OCI-LY1 (cell line): ENCODE measurements at regions not wholly inside any gene's neighbourhood (a gene's known extent, or its start where the extent isn't known, plus 50 kb on each side); places are given as distances from the start of the nearest gene placed in this dataset.

Experiments used
- H2AFZ ChIP-seq: fragments of 200-600 bp; sonication (generic), shearing (Covaris generic); 2 replicates; pipeline ENCODE4 v1.6.0; 2014; ENCODE audit warnings: antibody characterized with exemption, mild to moderate bottlenecking, low read length
- H3F3A ChIP-seq: fragments of 200-600 bp; sonication (generic), shearing (Covaris generic); 2 replicates; pipeline ENCODE4 v1.6.0; 2014; ENCODE audit warnings: mild to moderate bottlenecking, antibody characterized with exemption, low read length, moderate library complexity; ENCODE audit not compliant: insufficient read depth
- H3K27ac ChIP-seq: fragments of 200-600 bp; sonication (generic); 2 replicates; pipeline ENCODE4 v1.5.1; 2014; ENCODE audit warnings: low read length, mixed run types, mild to moderate bottlenecking, low read depth; ENCODE audit not compliant: poor library complexity, severe bottlenecking
- H3K27me3 ChIP-seq: fragments of 200-600 bp; sonication (generic); 2 replicates; pipeline ENCODE4 v1.6.0; 2014; ENCODE audit warnings: antibody characterized with exemption, mild to moderate bottlenecking, low read length, moderate library complexity; ENCODE audit not compliant: insufficient read depth
- H3K36me3 ChIP-seq: fragments of 200-600 bp; sonication (generic); 2 replicates; pipeline ENCODE4 v1.6.1; 2014; ENCODE audit warnings: mild to moderate bottlenecking, antibody characterized with exemption, low read length, moderate library complexity, mixed read lengths; ENCODE audit not compliant: insufficient read depth
- H3K4me1 ChIP-seq: fragments of 200-600 bp; sonication (generic); 2 replicates; pipeline ENCODE4 v1.5.1; 2014; ENCODE audit warnings: mild to moderate bottlenecking, low read length, moderate library complexity; ENCODE audit not compliant: insufficient read depth, severe bottlenecking
- H3K4me2 ChIP-seq: fragments of 200-600 bp; sonication (generic), shearing (Covaris generic); 2 replicates; pipeline ENCODE4 v1.6.1; 2014; ENCODE audit warnings: low read length
- H3K4me3 ChIP-seq: fragments of 200-600 bp; sonication (generic); 2 replicates; pipeline ENCODE4 v1.5.1; 2014; ENCODE audit warnings: low read length, low read depth, mild to moderate bottlenecking, mixed read lengths; ENCODE audit not compliant: poor library complexity, severe bottlenecking
- H3K79me2 ChIP-seq: fragments of 200-600 bp; shearing (Covaris generic); 2 replicates; pipeline ENCODE4 v1.6.1; 2016; ENCODE audit warnings: mixed run types, low read length, mixed read lengths; ENCODE audit not compliant: insufficient read depth
- H3K9ac ChIP-seq: fragments of 200-600 bp; sonication (generic), shearing (Covaris generic); 2 replicates; pipeline ENCODE4 v1.6.1; 2014; ENCODE audit warnings: mild to moderate bottlenecking, low read length, mixed read lengths
- H3K9me2 ChIP-seq: fragments of 200-600 bp; sonication (generic), shearing (Covaris generic); 2 replicates; pipeline ENCODE4 v1.6.1; 2014; ENCODE audit warnings: low read depth, mild to moderate bottlenecking, low read length, mixed read lengths
- H3K9me3 ChIP-seq: fragments of 200-600 bp; shearing (Covaris generic); 2 replicates; pipeline ENCODE4 v1.6.1; 2014; ENCODE audit warnings: low read length, mixed read lengths
- H4K20me1 ChIP-seq: fragments of 200-600 bp; sonication (generic), shearing (Covaris generic); 2 replicates; pipeline ENCODE4 v1.6.0; 2016; ENCODE audit warnings: mild to moderate bottlenecking, low read length; ENCODE audit not compliant: insufficient read depth
- CTCF ChIP-seq: fragments of 200-600 bp; sonication (generic), shearing (Covaris generic); IDR thresholded peaks from 2 replicates; pipeline ENCODE4 v1.5.1; 2017; ENCODE audit warnings: mild to moderate bottlenecking, antibody characterized with exemption, low read length, moderate library complexity, mixed read lengths
- EZH2 ChIP-seq: fragments of 200-600 bp; sonication (generic), shearing (Covaris generic); IDR thresholded peaks from 2 replicates; pipeline ENCODE4 v1.8.0; 2017; ENCODE audit warnings: borderline replicate concordance, mixed run types, mild to moderate bottlenecking, antibody characterized with exemption, low read length, moderate library complexity, mixed read lengths

DNA sequence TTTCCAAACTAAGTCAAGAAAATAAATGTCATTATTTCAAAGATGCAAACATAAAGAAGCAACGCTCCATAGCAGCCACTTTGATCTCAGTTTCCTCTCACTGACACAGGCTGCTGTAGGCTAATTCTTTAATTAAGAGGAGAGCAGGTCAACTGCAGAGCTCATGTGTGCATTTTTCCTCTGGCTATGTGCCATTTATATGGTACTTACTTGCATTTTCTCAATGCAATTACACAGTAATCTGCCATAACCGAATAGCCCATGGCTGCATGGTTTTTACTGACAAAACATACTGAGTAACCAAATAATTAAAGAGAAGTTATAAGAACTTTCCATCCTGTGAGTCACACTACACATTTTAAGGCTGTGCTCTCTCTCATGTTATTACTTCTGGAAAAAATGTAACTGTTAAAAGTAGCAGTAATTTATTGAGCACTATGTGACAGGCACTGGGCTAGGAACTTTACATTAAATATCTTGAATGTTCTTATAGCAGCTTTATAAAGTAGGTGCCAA, 122.0 kb downstream of the ELAPOR2 start:
- no peaks in the 10 kb centered on the region for H3K79me2 ChIP-seq
- TF ChIP-seq CTCF (no peak), EZH2 (no peak)
- H3K9me2 ChIP-seq: no peaks in the 10 kb centered on the region
- H3K9me3 ChIP-seq: no peaks in the 10 kb centered on the region
- H3K27me3 ChIP-seq: no peaks in the 10 kb centered on the region
- H3K9ac ChIP-seq: no peak overlapping the region
- H2AFZ ChIP-seq: no peak overlapping the region
- H4K20me1 ChIP-seq: no peaks in the 10 kb centered on the region
- H3K4me2 ChIP-seq: no peak overlapping the region
- no peaks in the 10 kb centered on the region for H3K36me3 ChIP-seq
- H3K27ac ChIP-seq: no peak overlapping the region
- no peaks in the 10 kb centered on the region for H3K4me1 ChIP-seq
- no peaks in the 10 kb centered on the region for H3F3A ChIP-seq
- no peak overlapping the region for H3K4me3 ChIP-seq

GRCh38 chr7:86933295-86933845, 126.1 kb downstream of the ELAPOR2 start:
- no peak overlapping the region for H3K9ac ChIP-seq
- peaks cover 11% of the 10 kb centered on the region for H3K4me1 ChIP-seq
- no peak overlapping the region for H3K4me3 ChIP-seq
- no peaks in the 10 kb centered on the region for H3K9me2 ChIP-seq
- no peaks in the 10 kb centered on the region for H3K79me2 ChIP-seq
- no peaks in the 10 kb centered on the region for H4K20me1 ChIP-seq
- H3K4me2 ChIP-seq: no peak overlapping the region
- H3F3A ChIP-seq: no peaks in the 10 kb centered on the region
- H3K36me3 ChIP-seq: 0 out of 2 replicates have a peak, but pooled peaks cover 7% of the 10 kb centered on the region
- H3K27me3 ChIP-seq: no peaks in the 10 kb centered on the region
- no peaks in the 10 kb centered on the region for H3K9me3 ChIP-seq
- no peak overlapping the region for H3K27ac ChIP-seq
- no peak for TF ChIP-seq EZH2
- no peak for TF ChIP-seq CTCF
- no peak overlapping the region for H2AFZ ChIP-seq

- no peak for TF ChIP-seq CTCF
- no peak for TF ChIP-seq EZH2
- Histone ChIP-seq H3K36me3 (0 out of 2 replicates have a peak, but pooled peaks cover 7% of the 10 kb centered on the region), H3K9ac (no peak overlapping the region), H3K9me3 (no peaks in the 10 kb centered on the region), H3K27me3 (no peaks in the 10 kb centered on the region), H3K27ac (no peak overlapping the region), H3K4me2 (no peak overlapping the region), H4K20me1 (no peaks in the 10 kb centered on the region), H2AFZ (no peak overlapping the region), H3F3A (no peaks in the 10 kb centered on the region), H3K4me1 (peaks cover 11% of the 10 kb centered on the region), H3K4me3 (no peak overlapping the region), H3K9me2 (no peaks in the 10 kb centered on the region), H3K79me2 (no peaks in the 10 kb centered on the region)
Observed at GRCh38 chr7:86932038-86932512, 127.4 kb downstream of the ELAPOR2 start.
